GM12878 (cell line): ENCODE measurements at regions not wholly inside any gene's neighbourhood (a gene's known extent, or its start where the extent isn't known, plus 50 kb on each side); places are given as distances from the start of the nearest gene placed in this dataset.

Experiments
- ATAC-seq: fragments of 200-7000 bp; cut with Tn5 transposase; 3 replicates; pipeline ENCODE4 v1.9.1; 2020; ENCODE audit warnings: mild to moderate bottlenecking, moderate library complexity
- BruUV-seq: library from RNA; stranded (reverse); fragments of 400-500 nt; replicated peaks from 2 replicates; lab custom pipeline; 2021; lab: Mats Ljungman, UMichigan
- CTCF ChIA-PET: fragments of 300-600 bp; sonication (Branson Sonifier 250); formaldehyde crosslinking; extraction: SDS; loops from one replicate; lab custom pipeline; 2021; ENCODE audit warnings: inconsistent platforms; lab: Yijun Ruan, JAX
- POLR2A ChIA-PET: fragments of 350-600 bp; formaldehyde crosslinking; extraction: SDS; loops from one replicate; lab custom pipeline; 2021; ENCODE audit warnings: inconsistent platforms; lab: Charles Lee
- RAD21 ChIA-PET: fragments of 300-600 bp; sonication (Branson Sonifier 250); formaldehyde crosslinking; loops from one replicate; lab custom pipeline; 2023; ENCODE audit warnings: antibody characterized with exemption; ENCODE audit not compliant: unreplicated experiment; lab: Charles Lee
- SMC1A ChIA-PET: fragments of 300-600 bp; sonication (Branson Sonifier 250); formaldehyde crosslinking; loops from one replicate; lab custom pipeline; 2023; ENCODE audit not compliant: unreplicated experiment, uncharacterized antibody; lab: Charles Lee
- DNase-seq: peaks from one replicate; pipeline ENCODE4 v3.0.0-alpha.2; 2011; ENCODE audit warnings: low read depth, low spot score
- FAIRE-seq: peaks from 3 replicates; lab custom pipeline; 2011; peaks lifted over from hg19 to GRCh38; lab: Jason Lieb, UNC
- H2AFZ ChIP-seq: 2 replicates; pipeline ENCODE4 v1.6.0; 2011; ENCODE audit warnings: low read depth, low read length, control low read depth; ENCODE audit not compliant: control insufficient read depth
- H3K27ac ChIP-seq: 2 replicates; pipeline ENCODE4 v1.5.1; 2011; ENCODE audit warnings: control low read depth; ENCODE audit not compliant: control insufficient read depth, insufficient read depth
- H3K27me3 ChIP-seq, 2 experiments: replicated peaks in 1 of 2; 2 replicates each; pipeline versions ENCODE4 v1.6.0 to v1.6.1; 2011; ENCODE audit warnings: low read length in 1 of 2; ENCODE audit not compliant: control insufficient read depth in 2 of 2, insufficient read depth in 2 of 2
- H3K36me3 ChIP-seq, 2 experiments: 2 replicates each; pipeline ENCODE4 v1.5.1; 2011; ENCODE audit warnings: low read length in 1 of 2; ENCODE audit not compliant: control insufficient read depth in 2 of 2, insufficient read depth in 2 of 2
- H3K4me1 ChIP-seq: 2 replicates; pipeline ENCODE4 v1.6.1; 2011; ENCODE audit warnings: mild to moderate bottlenecking, low read length, moderate library complexity, mixed read lengths; ENCODE audit not compliant: control insufficient read depth, insufficient read depth
- H3K4me2 ChIP-seq: 2 replicates; pipeline ENCODE4 v1.6.0; 2011; ENCODE audit warnings: control low read depth; ENCODE audit not compliant: control insufficient read depth, insufficient read depth
- H3K4me3 ChIP-seq: fragments of 200-600 bp; sonication (generic); 2 replicates; pipeline ENCODE4 v1.5.1; 2016
- H3K79me2 ChIP-seq: 2 replicates; pipeline ENCODE4 v1.6.0; 2011; ENCODE audit warnings: low read length; ENCODE audit not compliant: control insufficient read depth, insufficient read depth
- H3K9ac ChIP-seq: 2 replicates; pipeline ENCODE4 v1.8.0; 2011; ENCODE audit warnings: low read length, control low read depth, mixed read lengths; ENCODE audit not compliant: control insufficient read depth, insufficient read depth
- H3K9me3 ChIP-seq: replicated peaks from 3 replicates; pipeline ENCODE4 v1.5.1; 2011; ENCODE audit warnings: mild to moderate bottlenecking, low read length; ENCODE audit not compliant: control insufficient read depth, insufficient read depth
- H4K20me1 ChIP-seq: 2 replicates; pipeline ENCODE4 v1.6.0; 2011; ENCODE audit not compliant: control insufficient read depth, insufficient read depth
- CREM ChIP-seq: IDR thresholded peaks from 2 replicates; pipeline ENCODE4 v1.6.1; 2014; ENCODE audit warnings: antibody characterized with exemption, low read depth
- GATAD2B ChIP-seq: fragments of 450-650 bp; conservative IDR thresholded peaks from 2 replicates; pipeline ENCODE4 v1.6.1; 2017; ENCODE audit warnings: low read depth, mild to moderate bottlenecking, moderate library complexity
- HSF1 ChIP-seq: fragments of 150-350 bp; IDR thresholded peaks from 2 replicates; pipeline ENCODE4 v1.6.1; 2014; ENCODE audit warnings: mild to moderate bottlenecking, low read depth, low read length
- KLF5 ChIP-seq: fragments of 450-650 bp; IDR thresholded peaks from 2 replicates; pipeline ENCODE4 v1.6.1; 2014; ENCODE audit warnings: mild to moderate bottlenecking; ENCODE audit not compliant: partially characterized antibody
- RAD51 ChIP-seq: fragments of 450-650 bp; IDR thresholded peaks from 2 replicates; pipeline ENCODE4 v1.6.1; 2016; ENCODE audit warnings: moderate library complexity, mild to moderate bottlenecking, inconsistent platforms
- RCOR1 ChIP-seq: conservative IDR thresholded peaks from 2 replicates; pipeline ENCODE4 v1.6.1; 2012; ENCODE audit warnings: low read depth, low read length, improper control_type of control experiment
- ZNF207 ChIP-seq: fragments of 450-650 bp; IDR thresholded peaks from 2 replicates; pipeline ENCODE4 v1.6.1; 2014; ENCODE audit warnings: antibody characterized with exemption, mild to moderate bottlenecking, borderline replicate concordance
- WGBS: methylation state at CpG from one replicate; pipeline ENCODE4 v1.1.6; 2016; ENCODE audit warnings: low lambda C conversion rate; ENCODE audit not compliant: insufficient replicate concordance, insufficient coverage; ENCODE audit errors: missing lambda C conversion rate; 5-methylcytosine and 5-hydroxymethylcytosine counted together
- in situ Hi-C: fragments of 300-500 bp; cut with MboI; formaldehyde crosslinking; loops from 9 replicates; pipeline ENCODE4 v1.14.3; 2018; ENCODE audit warnings: mixed read lengths
- intact Hi-C: fragments of 100-400 bp; cut with micrococcal nuclease; formaldehyde crosslinking; loops from one replicate; pipeline ENCODE4 v1.14.2; 2022; ENCODE audit not compliant: unreplicated experiment

GRCh38 chr20:51860111-51860882, 58.0 kb upstream of the SALL4 start:
- H3K4me1 ChIP-seq, result no peaks in the 10 kb centered on the region
- WGBS, result 49% methylated on average over 5 of the region's 5 CpGs
- DNase-seq (no peak), FAIRE-seq (no peak), ATAC-seq (no peak)
- ChIA-PET SMC1A (no interaction called here), POLR2A (no interaction called here), CTCF (no interaction called here), RAD21 (no interaction called here)
- H3K27me3 ChIP-seq, result 0 out of 4 replicates have a peak, but pooled peaks cover 0 to 2% of the 10 kb centered on the region in 2 experiments
- H2AFZ ChIP-seq, result no peak overlapping the region
- no peak overlapping the region for H3K9ac ChIP-seq
- in situ Hi-C loops (no loop called here), intact Hi-C loops (no loop called here)
- H4K20me1 ChIP-seq, result no peaks in the 10 kb centered on the region
- TF ChIP-seq GATAD2B (no peak), HSF1 (no peak), CREM (no peak), KLF5 (no peak)
- H3K27ac ChIP-seq, result no peak overlapping the region
- no peaks in the 10 kb centered on the region for H3K9me3 ChIP-seq
- H3K4me2 ChIP-seq, result no peak overlapping the region
- H3K4me3 ChIP-seq, result no peak overlapping the region
- no peaks in the 10 kb centered on the region for H3K79me2 ChIP-seq
- no peaks in the 10 kb centered on the region for H3K36me3 ChIP-seq
- no TSS peak for BruUV-seq

DNA sequence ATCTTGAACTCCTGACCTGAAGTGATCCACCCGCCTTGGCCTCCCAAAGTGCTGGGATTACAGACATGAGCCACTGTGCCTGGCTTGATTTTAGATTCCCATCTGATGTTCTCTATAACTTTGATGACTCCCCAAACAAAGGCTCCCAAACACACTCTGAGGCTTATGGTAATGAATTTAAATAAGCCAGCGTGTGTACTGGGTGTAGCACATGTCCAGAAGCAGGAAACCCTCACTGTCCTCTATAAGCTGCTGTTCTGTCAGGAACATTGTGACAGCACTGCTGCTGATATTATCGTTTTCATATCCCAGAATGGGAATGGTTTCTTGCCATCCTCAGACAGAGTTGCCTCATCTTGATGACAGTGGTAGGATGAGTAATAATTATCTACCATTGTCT, 54.1 kb upstream of the SALL4 start:
- DNase-seq, result no peak
- Histone ChIP-seq H3K36me3 (no peaks in the 10 kb centered on the region), H4K20me1 (no peaks in the 10 kb centered on the region), H3K4me3 (no peak overlapping the region), H3K4me2 (no peak overlapping the region), H3K9ac (no peak overlapping the region), H3K9me3 (no peaks in the 10 kb centered on the region), H3K27ac (no peak overlapping the region), H3K27me3 (0 out of 4 replicates have a peak, but pooled peaks cover 0 to 2% of the 10 kb centered on the region in 2 experiments), H3K79me2 (no peaks in the 10 kb centered on the region), H2AFZ (no peak overlapping the region), H3K4me1 (no peaks in the 10 kb centered on the region)
- no TSS peak for BruUV-seq
- ATAC-seq, result no peak
- ChIA-PET SMC1A (no interaction called here), RAD21 (no interaction called here), CTCF (no interaction called here), POLR2A (no interaction called here)
- intact Hi-C loops (no loop called here), in situ Hi-C loops (no loop called here)
- TF ChIP-seq RAD51 (no peak), ZNF207 (no peak), RCOR1 (no peak)
- WGBS, result 4% methylated on average over 3 of the region's 3 CpGs
- no peak for FAIRE-seq
